Neural cell (in vitro differentiated cells): ENCODE measurements at regions not wholly inside any gene's neighbourhood (a gene's known extent, or its start where the extent isn't known, plus 50 kb on each side); places are given as distances from the start of the nearest gene placed in this dataset.

Experiments
- H2AFZ ChIP-seq: fragments of 200-600, 300-800 bp; sonication (generic), shearing (Covaris generic); 2 replicates; pipeline ENCODE4 v1.6.0; 2014; ENCODE audit warnings: low read depth, mild to moderate bottlenecking, antibody characterized with exemption, low read length, moderate library complexity
- H3F3A ChIP-seq: fragments of 200-600 bp; shearing (Covaris generic); 2 replicates; pipeline ENCODE4 v1.6.1; 2016; ENCODE audit warnings: mild to moderate bottlenecking, moderate library complexity, mixed read lengths, antibody characterized with exemption, low read length; ENCODE audit not compliant: insufficient read depth, poor library complexity, severe bottlenecking
- H3K27ac ChIP-seq: fragments of 200-600, 300-800 bp; sonication (generic), shearing (Covaris generic); 2 replicates; pipeline ENCODE4 v1.5.1; 2014; ENCODE audit warnings: mild to moderate bottlenecking, low read length, moderate library complexity
- H3K27me3 ChIP-seq: fragments of 300-800, 200-600 bp; sonication (generic), shearing (Covaris generic); 2 replicates; pipeline ENCODE4 v1.6.0; 2014; ENCODE audit warnings: mild to moderate bottlenecking, low read depth, low read length, moderate library complexity; ENCODE audit not compliant: insufficient read depth
- H3K36me3 ChIP-seq: fragments of 300-800, 200-600 bp; sonication (generic), shearing (Covaris generic); 2 replicates; pipeline ENCODE4 v1.5.1; 2014; ENCODE audit warnings: mild to moderate bottlenecking, antibody characterized with exemption, low read length, moderate library complexity; ENCODE audit not compliant: insufficient read depth
- H3K4me2 ChIP-seq: fragments of 300-800, 200-600 bp; sonication (generic), shearing (Covaris generic); 2 replicates; pipeline ENCODE4 v1.6.0; 2014; ENCODE audit warnings: mild to moderate bottlenecking, low read length
- H3K4me3 ChIP-seq: fragments of 300-800, 200-600 bp; sonication (generic), shearing (Covaris generic); 2 replicates; pipeline ENCODE4 v1.5.1; 2014; ENCODE audit warnings: mild to moderate bottlenecking, low read length, moderate library complexity
- H3K79me2 ChIP-seq: fragments of 200-600 bp; shearing (Covaris generic); replicated peaks from 2 replicates; pipeline ENCODE4 v1.6.0; 2014; ENCODE audit warnings: mild to moderate bottlenecking, low read length, moderate library complexity; ENCODE audit not compliant: insufficient read depth
- H3K9ac ChIP-seq: fragments of 300-800, 200-600 bp; sonication (generic), shearing (Covaris generic); 2 replicates; pipeline ENCODE4 v1.6.1; 2016; ENCODE audit warnings: mild to moderate bottlenecking, low read length, mixed read lengths
- H3K9me2 ChIP-seq: fragments of 200-600 bp; shearing (Covaris generic); 2 replicates; pipeline ENCODE4 v1.6.1; 2016; ENCODE audit warnings: mild to moderate bottlenecking, low read length, mixed read lengths; ENCODE audit not compliant: insufficient read depth
- H3K9me3 ChIP-seq: fragments of 200-600, 300-800 bp; sonication (generic), shearing (Covaris generic); 2 replicates; pipeline ENCODE4 v1.6.1; 2016; ENCODE audit warnings: mild to moderate bottlenecking, mixed run types, low read length, moderate library complexity, mixed read lengths
- H4K20me1 ChIP-seq: fragments of 200-600 bp; shearing (Covaris generic); 2 replicates; pipeline ENCODE4 v1.6.1; 2016; ENCODE audit warnings: mild to moderate bottlenecking, mixed run types; ENCODE audit not compliant: insufficient read depth
- CTCF ChIP-seq: fragments of 450-650 bp; IDR thresholded peaks from 2 replicates; pipeline ENCODE4 v1.5.1; 2014; ENCODE audit warnings: antibody characterized with exemption, mild to moderate bottlenecking, moderate library complexity; ENCODE audit not compliant: poor library complexity, severe bottlenecking
- EP300 ChIP-seq: fragments of 450-650 bp; conservative IDR thresholded peaks from 2 replicates; pipeline ENCODE4 v1.6.1; 2014; ENCODE audit warnings: antibody characterized with exemption, mild to moderate bottlenecking, moderate library complexity; ENCODE audit not compliant: poor library complexity, severe bottlenecking
- EZH2 ChIP-seq: fragments of 200-600, 300-800 bp; shearing (Covaris generic), sonication (generic); IDR thresholded peaks from 2 replicates; pipeline ENCODE4 v1.6.1; 2014; ENCODE audit warnings: antibody characterized with exemption, low read length, borderline replicate concordance, mild to moderate bottlenecking; ENCODE audit not compliant: insufficient read depth, poor library complexity, severe bottlenecking
- MXI1 ChIP-seq: fragments of 450-650 bp; conservative IDR thresholded peaks from 2 replicates; pipeline ENCODE4 v1.6.1; 2014; ENCODE audit warnings: antibody characterized with exemption, mild to moderate bottlenecking; ENCODE audit not compliant: poor library complexity, severe bottlenecking
- POLR2AphosphoS5 ChIP-seq: IDR thresholded peaks from 2 replicates; pipeline ENCODE4 v1.6.1; 2012
- RAD21 ChIP-seq: fragments of 450-650 bp; conservative IDR thresholded peaks from 2 replicates; pipeline ENCODE4 v1.6.1; 2014; ENCODE audit warnings: antibody characterized with exemption, mild to moderate bottlenecking, moderate library complexity
- REST ChIP-seq: IDR thresholded peaks from 2 replicates; pipeline ENCODE4 v1.6.1; 2012; ENCODE audit warnings: borderline replicate concordance
- SMC3 ChIP-seq: fragments of 450-650 bp; conservative IDR thresholded peaks from 2 replicates; pipeline ENCODE4 v1.6.1; 2014; ENCODE audit warnings: antibody characterized with exemption, mild to moderate bottlenecking, moderate library complexity; ENCODE audit not compliant: poor library complexity
- TAF1 ChIP-seq: IDR thresholded peaks from 2 replicates; pipeline ENCODE4 v1.6.1; 2012; ENCODE audit warnings: low read depth

GRCh38 chr2:51324051-51324450 lies 292.1 kb upstream of the NRXN1 start:
- TF ChIP-seq EP300 (peak; percentile 98), CTCF (no peak), REST (peak; percentile 80), POLR2AphosphoS5 (peak; percentile 98), TAF1 (no peak), RAD21 (peak; percentile 33), SMC3 (no peak), MXI1 (peak; percentile 16), EZH2 (no peak)
- H3K27ac ChIP-seq, result peak overlapping the region; percentile 46
- no peaks in the 10 kb centered on the region for H3K9me3 ChIP-seq
- H3K9ac ChIP-seq, result no peak overlapping the region
- H3K79me2 ChIP-seq, result no peaks in the 10 kb centered on the region
- H3K36me3 ChIP-seq, result no peaks in the 10 kb centered on the region
- H2AFZ ChIP-seq, result no peak overlapping the region
- no peaks in the 10 kb centered on the region for H4K20me1 ChIP-seq
- H3K4me2 ChIP-seq, result peak overlapping the region; percentile 42
- H3K27me3 ChIP-seq, result no peaks in the 10 kb centered on the region
- peak overlapping the region; percentile 5 for H3K4me3 ChIP-seq
- H3F3A ChIP-seq, result no peaks in the 10 kb centered on the region
- H3K9me2 ChIP-seq, result no peaks in the 10 kb centered on the region

GRCh38 chr2:51322613-51323012 lies 290.7 kb upstream of the NRXN1 start:
- TF ChIP-seq POLR2AphosphoS5, result no peak
- TF ChIP-seq MXI1, result no peak
- no peak for TF ChIP-seq SMC3
- TF ChIP-seq CTCF, result no peak
- no peak for TF ChIP-seq REST
- no peak for TF ChIP-seq EP300
- TF ChIP-seq RAD21, result no peak
- TF ChIP-seq TAF1, result no peak
- no peak for TF ChIP-seq EZH2
- Histone ChIP-seq H3K4me3 (no peak overlapping the region), H3K9ac (no peak overlapping the region), H3K9me3 (no peaks in the 10 kb centered on the region), H3K79me2 (no peaks in the 10 kb centered on the region), H4K20me1 (no peaks in the 10 kb centered on the region), H2AFZ (no peak overlapping the region), H3K4me2 (no peak overlapping the region), H3K9me2 (no peaks in the 10 kb centered on the region), H3F3A (no peaks in the 10 kb centered on the region), H3K36me3 (no peaks in the 10 kb centered on the region), H3K27me3 (no peaks in the 10 kb centered on the region), H3K27ac (no peak overlapping the region)
